H1 (cell line): ENCODE measurements at regions not wholly inside any gene's neighbourhood (a gene's known extent, or its start where the extent isn't known, plus 50 kb on each side); places are given as distances from the start of the nearest gene placed in this dataset.

Experiments
- CTCF ChIA-PET: fragments of 300-600 bp; sonication (Branson Sonifier 250); formaldehyde crosslinking; loops from one replicate; lab custom pipeline; 2021; ENCODE audit not compliant: partially characterized antibody; lab: Charles Lee
- POLR2A ChIA-PET: fragments of 300-600 bp; sonication (Branson Sonifier 250); formaldehyde crosslinking; loops from one replicate; lab custom pipeline; 2021; ENCODE audit warnings: inconsistent platforms; ENCODE audit not compliant: partially characterized antibody; lab: Charles Lee
- DNase-seq, 2 experiments: peaks; one replicate each; pipeline versions ENCODE4 v3.0.0 to v3.0.0-alpha.2; 2010 to 2022; ENCODE audit warnings: low spot score in 2 of 2, low read depth in 1 of 2, mixed read lengths in 1 of 2
- FAIRE-seq: peaks from 2 replicates; lab custom pipeline; 2011; peaks lifted over from hg19 to GRCh38; lab: Jason Lieb, UNC
- H2AFZ ChIP-seq: 2 replicates; pipeline ENCODE4 v1.8.1; 2012; ENCODE audit warnings: low read length, inconsistent platforms
- H2AK5ac ChIP-seq: 2 replicates; pipeline ENCODE4 v1.6.1; 2013; ENCODE audit warnings: low read depth, low read length
- H2BK120ac ChIP-seq: replicated peaks from 2 replicates; pipeline ENCODE3; 2013; ENCODE audit warnings: low read depth, low read length, inconsistent platforms
- H2BK12ac ChIP-seq: 2 replicates; pipeline ENCODE4 v1.6.1; 2013; ENCODE audit warnings: low read depth, low read length
- H2BK15ac ChIP-seq: 2 replicates; pipeline ENCODE4 v1.6.1; 2013; ENCODE audit warnings: low read length
- H2BK20ac ChIP-seq: 2 replicates; pipeline ENCODE4 v1.6.1; 2013; ENCODE audit warnings: low read length
- H2BK5ac ChIP-seq: 2 replicates; pipeline ENCODE4 v1.6.1; 2013; ENCODE audit warnings: low read depth, low read length
- H3K14ac ChIP-seq: 2 replicates; pipeline ENCODE4 v1.6.1; 2013; ENCODE audit warnings: inconsistent platforms; ENCODE audit not compliant: insufficient read length
- H3K18ac ChIP-seq: 2 replicates; pipeline ENCODE4 v1.6.1; 2013; ENCODE audit warnings: low read length; ENCODE audit errors: extremely low read depth
- H3K23ac ChIP-seq: 2 replicates; pipeline ENCODE4 v1.6.1; 2013; ENCODE audit warnings: inconsistent platforms; ENCODE audit not compliant: insufficient read length
- H3K23me2 ChIP-seq: 2 replicates; pipeline ENCODE4 v1.6.1; 2013; ENCODE audit warnings: low read depth, low read length
- H3K27ac ChIP-seq: 2 replicates; pipeline ENCODE4 v1.6.1; 2011; ENCODE audit warnings: low read depth, low read length, inconsistent platforms
- H3K27me3 ChIP-seq, 4 experiments: replicated peaks in 1 of 4; 1 replicate in 1 of 4; 2 replicates in 3 of 4; pipeline versions ENCODE4 v1.6.1 to v1.8.1; 2011 to 2013; ENCODE audit warnings: low read length in 3 of 4, mild to moderate bottlenecking in 3 of 4, inconsistent platforms in 2 of 4, mixed read lengths in 2 of 4, moderate library complexity in 1 of 4; ENCODE audit not compliant: control insufficient read depth in 3 of 4, insufficient read depth in 3 of 4; ENCODE audit errors: extremely low read depth in 1 of 4
- H3K36me3 ChIP-seq, 4 experiments: 2 replicates each; pipeline versions ENCODE4 v1.6.1 to v1.8.1; 2011 to 2013; ENCODE audit warnings: mild to moderate bottlenecking in 4 of 4, low read length in 3 of 4, moderate library complexity in 2 of 4, control low read depth in 1 of 4, inconsistent platforms in 1 of 4; ENCODE audit not compliant: insufficient read depth in 4 of 4, control insufficient read depth in 2 of 4
- H3K4ac ChIP-seq: replicated peaks from 2 replicates; pipeline ENCODE3; 2013; ENCODE audit warnings: low read length, low read depth, mixed read lengths, inconsistent platforms; ENCODE audit not compliant: insufficient read length
- H3K4me1 ChIP-seq, 4 experiments: replicated peaks in 1 of 4; 1 replicate in 1 of 4; 2 replicates in 3 of 4; pipeline versions ENCODE4 v1.6.1 to v1.8.1; 2011 to 2013; ENCODE audit warnings: low read length in 3 of 4, inconsistent platforms in 2 of 4, mixed read lengths in 1 of 4; ENCODE audit not compliant: insufficient read depth in 4 of 4, control insufficient read depth in 3 of 4
- H3K4me2 ChIP-seq, 2 experiments: 2 replicates each; pipeline versions ENCODE4 v1.6.1 to v1.8.1; 2011 to 2013; ENCODE audit warnings: low read depth in 2 of 2, low read length in 2 of 2, control low read depth in 1 of 2, inconsistent platforms in 1 of 2, mild to moderate bottlenecking in 1 of 2; ENCODE audit not compliant: insufficient read depth in 1 of 2
- H3K4me3 ChIP-seq, 4 experiments: fragments of 200-600, 300-600 bp in 1 of 4; sonication (generic), shearing (Covaris generic), sonication (Bioruptor Twin) in 1 of 4; 2 replicates each; pipeline versions ENCODE4 v1.5.1 to v1.8.1; 2011 to 2016; ENCODE audit warnings: low read length in 4 of 4, low read depth in 3 of 4, control low read depth in 2 of 4, inconsistent platforms in 2 of 4, mild to moderate bottlenecking in 2 of 4, mixed read lengths in 1 of 4, moderate library complexity in 1 of 4; ENCODE audit not compliant: insufficient read depth in 2 of 4; ENCODE audit errors: extremely low read depth in 1 of 4
- H3K56ac ChIP-seq: replicated peaks from 2 replicates; pipeline ENCODE3; 2013; ENCODE audit warnings: low read depth, mild to moderate bottlenecking, mixed read lengths, low read length, inconsistent platforms; ENCODE audit not compliant: insufficient read length
- H3K79me1 ChIP-seq: 2 replicates; pipeline ENCODE4 v1.6.1; 2013; ENCODE audit warnings: low read depth, low read length, control low read depth
- H3K79me2 ChIP-seq, 2 experiments: 2 replicates each; pipeline versions ENCODE4 v1.6.1 to v1.8.1; 2012 to 2013; ENCODE audit warnings: low read length in 2 of 2, mild to moderate bottlenecking in 2 of 2, inconsistent platforms in 1 of 2; ENCODE audit not compliant: insufficient read depth in 2 of 2, control insufficient read depth in 1 of 2
- H3K9ac ChIP-seq, 4 experiments: replicated peaks in 1 of 4; 1 replicate in 1 of 4; 2 replicates in 3 of 4; pipeline versions ENCODE4 v1.6.1 to v1.8.1; 2011 to 2013; ENCODE audit warnings: low read depth in 3 of 4, low read length in 3 of 4, control low read depth in 2 of 4, mild to moderate bottlenecking in 2 of 4, moderate library complexity in 2 of 4, inconsistent platforms in 1 of 4; ENCODE audit errors: extremely low read depth in 1 of 4
- H3K9me3 ChIP-seq, 2 experiments: 2 replicates each; pipeline versions ENCODE4 v1.6.1 to v1.8.1; 2012 to 2013; ENCODE audit warnings: mild to moderate bottlenecking in 2 of 2, moderate library complexity in 2 of 2, control low read depth in 1 of 2, inconsistent platforms in 1 of 2, low read depth in 1 of 2, low read length in 1 of 2, mixed read lengths in 1 of 2; ENCODE audit not compliant: insufficient read depth in 2 of 2
- H4K20me1 ChIP-seq, 2 experiments: replicated peaks in 1 of 2; 2 replicates each; pipeline versions ENCODE3 to v1.8.1; 2011 to 2013; ENCODE audit warnings: inconsistent platforms in 2 of 2, low read length in 2 of 2, mild to moderate bottlenecking in 1 of 2; ENCODE audit not compliant: insufficient read depth in 2 of 2, control insufficient read depth in 1 of 2
- H4K5ac ChIP-seq: 2 replicates; pipeline ENCODE4 v1.6.1; 2013; ENCODE audit warnings: low read length, low read depth, mixed read lengths, inconsistent platforms; ENCODE audit not compliant: insufficient read length
- H4K8ac ChIP-seq: 2 replicates; pipeline ENCODE4 v1.8.0; 2013; ENCODE audit warnings: mild to moderate bottlenecking, moderate library complexity, low read length, inconsistent platforms; ENCODE audit not compliant: insufficient read depth; ENCODE audit errors: extremely low read depth
- H4K91ac ChIP-seq: replicated peaks from 2 replicates; pipeline ENCODE3; 2013; ENCODE audit warnings: low read length, mixed read lengths, inconsistent platforms; ENCODE audit not compliant: insufficient read length
- RBBP5 ChIP-seq: IDR thresholded peaks from 2 replicates; pipeline ENCODE4 v1.7.1; 2012; ENCODE audit warnings: low read depth, mild to moderate bottlenecking, inconsistent platforms, low read length, moderate library complexity, borderline replicate concordance
- TBP ChIP-seq: IDR thresholded peaks from 2 replicates; pipeline ENCODE4 v1.6.1; 2011; ENCODE audit warnings: low read depth, low read length, improper control_type of control experiment
- WGBS, 2 experiments: shearing (Covaris generic) in 1 of 2; methylation state at CpG; one replicate each; pipeline versions ENCODE4 v1.1.6 to v1.1.7; 2013 to 2015; ENCODE audit warnings: low lambda C conversion rate in 2 of 2, mixed read lengths in 2 of 2, inconsistent platforms in 1 of 2, low coverage in 1 of 2, missing lambda C conversion rate in 1 of 2; ENCODE audit not compliant: insufficient replicate concordance in 2 of 2, insufficient coverage in 1 of 2, insufficient read length in 1 of 2; ENCODE audit errors: extremely low coverage in 1 of 2, missing lambda C conversion rate in 1 of 2; 5-methylcytosine and 5-hydroxymethylcytosine counted together

DNA sequence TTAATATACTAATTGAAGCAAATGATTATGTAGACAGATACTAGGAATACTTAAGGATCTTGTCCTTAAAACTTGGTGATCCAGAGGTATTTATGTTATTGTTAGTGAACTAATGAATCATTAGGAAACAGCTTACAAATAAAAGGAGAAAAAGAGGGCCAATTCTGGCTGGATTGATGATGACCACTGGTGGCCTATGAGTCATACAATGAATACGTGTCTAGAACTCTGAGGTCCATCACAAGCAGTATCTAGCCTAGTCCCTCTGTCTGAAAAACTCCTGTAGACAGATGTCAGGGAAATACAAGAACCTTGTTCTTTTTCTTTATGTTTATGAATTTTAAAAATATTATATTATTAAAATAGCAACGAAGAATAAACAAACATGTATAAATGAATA is 51.7 kb upstream of the RTL1 start:
- ChIA-PET POLR2A (no interaction called here), CTCF (no interaction called here)
- Histone ChIP-seq H2BK20ac (no peak overlapping the region), H3K27ac (no peak overlapping the region), H4K5ac (no peak overlapping the region), H2AFZ (no peak overlapping the region), H3K56ac (no peak overlapping the region), H3K4me1 (no peaks in the 10 kb centered on the region), H4K20me1 (no peaks in the 10 kb centered on the region), H2BK12ac (no peak overlapping the region), H2BK120ac (no peak overlapping the region), H3K4ac (no peak overlapping the region), H3K18ac (no peak overlapping the region), H3K27me3 (no peaks in the 10 kb centered on the region), H3K36me3 (no peaks in the 10 kb centered on the region), H3K79me2 (no peaks in the 10 kb centered on the region), H2BK15ac (no peak overlapping the region), H3K4me3 (no peak overlapping the region), H3K23ac (no peak overlapping the region), H3K23me2 (no peaks in the 10 kb centered on the region), H3K14ac (no peak overlapping the region), H3K79me1 (no peaks in the 10 kb centered on the region), H4K8ac (no peak overlapping the region), H2BK5ac (no peak overlapping the region), H3K9me3 (no peaks in the 10 kb centered on the region), H3K9ac (no peak overlapping the region), H2AK5ac (no peak overlapping the region), H3K4me2 (no peak overlapping the region), H4K91ac (no peak overlapping the region)
- FAIRE-seq, result no peak
- WGBS, 2 experiments, result 87 to 100% methylated on average over 1 to 2 of the region's 2 CpGs
- DNase-seq, result no peak
- TF ChIP-seq TBP (no peak), RBBP5 (no peak)
